ENCODE measurements at regions not wholly inside any gene's neighbourhood (a gene's known extent, or its start where the extent isn't known, plus 50 kb on each side); places are given as distances from the start of the nearest gene placed in this dataset.

DNA sequence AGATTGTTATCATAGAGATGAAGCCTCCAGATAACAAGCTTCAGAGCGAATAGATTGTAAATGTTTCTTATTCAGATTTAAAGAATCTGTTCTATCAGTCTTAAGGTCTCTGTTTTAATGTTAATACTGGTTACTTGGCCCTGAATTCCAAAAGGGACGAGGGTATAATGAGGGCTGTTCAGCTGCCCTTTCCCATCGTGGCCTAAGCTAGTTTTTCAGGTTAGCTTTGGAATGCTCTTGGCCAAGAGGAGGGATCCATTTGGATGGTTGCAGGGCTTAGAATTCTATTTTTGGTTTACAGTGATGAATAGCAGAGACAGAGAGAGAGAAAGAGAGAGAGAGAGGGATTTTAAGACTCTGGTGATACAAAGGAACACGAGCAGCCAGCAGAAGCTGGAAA lies 62.8 kb upstream of the UFL1 start:
- TF ChIP-seq CTCF (IDR thresholded peaks at IDR 0.05; ENCODE audit: insufficient read depth, low read length, poor library complexity, severe bottlenecking) (no peak), EZH2phosphoT487 (conservative IDR thresholded peaks at IDR 0.05; ENCODE audit: low read length) (no peak)
